GM12865 (cell line): ENCODE measurements at regions not wholly inside any gene's neighbourhood (a gene's known extent, or its start where the extent isn't known, plus 50 kb on each side); places are given as distances from the start of the nearest gene placed in this dataset.

ENCODE experiments used
- DNase-seq: peaks from one replicate; pipeline ENCODE4 v3.0.0; 2010; ENCODE audit warnings: low read depth
- H3K4me3 ChIP-seq: 2 replicates; pipeline ENCODE4 v1.5.1; 2011; ENCODE audit warnings: mild to moderate bottlenecking, low read depth, low read length, control low read depth
- TF ChIP-seq, protein P1 (sequence below): IDR thresholded peaks from 2 replicates; pipeline ENCODE4 v1.5.1; 2011; ENCODE audit warnings: low read length, control low read depth, low read depth, inconsistent platforms; ENCODE audit not compliant: insufficient read depth; ENCODE audit errors: missing control alignments

DNA sequence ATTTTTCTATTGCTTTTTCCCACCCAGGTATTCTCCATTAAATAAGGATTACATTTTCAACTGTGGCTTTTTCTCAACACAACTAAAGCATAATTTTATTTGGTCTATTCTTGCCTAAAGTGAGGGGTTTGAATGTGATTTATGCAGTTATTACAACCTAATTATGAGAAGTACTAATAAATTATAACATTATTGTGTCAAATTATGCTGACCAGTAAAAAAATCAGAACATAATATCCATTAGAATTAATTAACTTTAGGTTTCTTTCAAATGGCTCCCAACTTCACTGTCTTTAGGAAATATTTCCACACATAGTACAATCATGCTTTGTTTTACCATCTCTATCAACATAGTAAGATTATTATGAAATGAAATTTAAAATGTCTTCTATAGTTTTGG, 1293.9 kb downstream of the FSTL5 start:
- no peak for DNase-seq
- no peak overlapping the region for H3K4me3 ChIP-seq
- TF ChIP-seq, protein P1, sequence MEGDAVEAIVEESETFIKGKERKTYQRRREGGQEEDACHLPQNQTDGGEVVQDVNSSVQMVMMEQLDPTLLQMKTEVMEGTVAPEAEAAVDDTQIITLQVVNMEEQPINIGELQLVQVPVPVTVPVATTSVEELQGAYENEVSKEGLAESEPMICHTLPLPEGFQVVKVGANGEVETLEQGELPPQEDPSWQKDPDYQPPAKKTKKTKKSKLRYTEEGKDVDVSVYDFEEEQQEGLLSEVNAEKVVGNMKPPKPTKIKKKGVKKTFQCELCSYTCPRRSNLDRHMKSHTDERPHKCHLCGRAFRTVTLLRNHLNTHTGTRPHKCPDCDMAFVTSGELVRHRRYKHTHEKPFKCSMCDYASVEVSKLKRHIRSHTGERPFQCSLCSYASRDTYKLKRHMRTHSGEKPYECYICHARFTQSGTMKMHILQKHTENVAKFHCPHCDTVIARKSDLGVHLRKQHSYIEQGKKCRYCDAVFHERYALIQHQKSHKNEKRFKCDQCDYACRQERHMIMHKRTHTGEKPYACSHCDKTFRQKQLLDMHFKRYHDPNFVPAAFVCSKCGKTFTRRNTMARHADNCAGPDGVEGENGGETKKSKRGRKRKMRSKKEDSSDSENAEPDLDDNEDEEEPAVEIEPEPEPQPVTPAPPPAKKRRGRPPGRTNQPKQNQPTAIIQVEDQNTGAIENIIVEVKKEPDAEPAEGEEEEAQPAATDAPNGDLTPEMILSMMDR = no peak

DNA sequence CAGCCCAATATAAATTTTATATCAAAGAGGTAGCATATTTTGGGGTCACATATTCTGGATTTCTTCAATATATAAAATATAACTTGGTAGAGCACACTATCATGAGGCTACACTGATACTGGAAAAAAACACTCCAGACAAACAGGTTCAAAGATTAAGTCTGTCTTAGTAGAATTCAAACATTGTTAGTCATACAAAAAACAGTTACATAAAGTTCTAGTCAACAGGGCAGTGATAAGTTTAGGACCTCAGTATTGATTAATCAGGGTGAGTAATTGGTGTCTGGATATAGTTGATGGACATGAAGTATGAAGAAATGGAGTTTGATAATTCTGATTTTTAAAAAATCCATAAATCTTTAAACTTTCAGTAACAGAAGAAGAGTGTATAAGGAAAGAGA, 1291.3 kb downstream of the FSTL5 start:
- H3K4me3 ChIP-seq = no peak overlapping the region
- no peak for DNase-seq
- TF ChIP-seq, protein P1 = no peak

DNA sequence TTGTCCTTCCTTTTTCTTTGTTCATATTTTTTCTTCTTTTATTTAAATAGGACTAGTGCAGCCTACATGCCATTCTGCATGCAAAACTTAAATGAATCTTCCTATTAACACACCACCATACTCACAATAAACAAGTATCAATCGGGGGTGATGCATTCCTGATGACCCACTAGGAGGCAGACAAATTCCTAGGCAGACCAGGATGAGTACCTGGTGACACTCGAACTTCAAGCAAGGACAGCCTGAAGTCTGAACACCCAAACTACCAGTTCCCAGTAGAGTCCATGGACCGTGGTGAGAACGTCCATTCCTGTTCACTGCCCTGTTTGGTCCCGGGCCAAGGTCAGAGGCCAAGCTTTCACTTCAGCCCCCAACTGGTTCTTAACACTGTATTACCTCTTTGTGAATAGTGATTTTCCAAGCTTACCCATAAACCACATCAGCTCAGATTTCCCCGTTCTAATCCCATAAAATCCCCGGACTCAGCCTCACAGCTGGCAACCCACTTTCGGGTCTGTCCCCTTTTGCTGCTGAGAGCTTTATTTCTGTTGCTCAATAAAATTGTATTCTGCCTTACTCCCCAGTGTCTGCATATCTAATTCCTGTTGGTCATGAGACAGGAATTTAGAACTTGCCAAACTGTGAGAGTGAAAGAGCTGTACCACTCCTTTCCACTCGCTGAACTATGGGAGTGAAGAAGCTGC, 1286.6 kb downstream of the FSTL5 start:
- no peak for DNase-seq
- TF ChIP-seq, protein P1 = no peak
- no peak overlapping the region for H3K4me3 ChIP-seq

DNA sequence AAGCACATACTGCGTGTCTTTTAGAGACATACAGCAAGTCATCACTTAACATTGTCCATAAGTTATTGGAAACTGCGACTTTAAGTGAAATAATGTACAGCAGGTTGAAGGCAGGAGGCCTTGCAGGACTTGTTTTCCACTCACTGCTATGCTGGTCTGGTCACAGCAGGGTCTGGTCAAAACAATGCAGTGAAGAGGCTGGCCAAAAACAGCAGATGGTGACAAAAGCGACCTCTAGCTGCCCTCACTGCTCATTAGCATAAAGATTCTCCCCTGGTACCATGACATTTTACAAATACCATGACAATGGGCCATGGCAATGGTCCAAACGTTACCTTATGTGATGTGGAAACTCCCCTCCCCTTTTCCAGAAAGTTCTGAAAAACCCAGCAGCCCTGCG, 1283.6 kb downstream of the FSTL5 start:
- no peak overlapping the region for H3K4me3 ChIP-seq
- DNase-seq = no peak
- TF ChIP-seq, protein P1 = no peak

DNA sequence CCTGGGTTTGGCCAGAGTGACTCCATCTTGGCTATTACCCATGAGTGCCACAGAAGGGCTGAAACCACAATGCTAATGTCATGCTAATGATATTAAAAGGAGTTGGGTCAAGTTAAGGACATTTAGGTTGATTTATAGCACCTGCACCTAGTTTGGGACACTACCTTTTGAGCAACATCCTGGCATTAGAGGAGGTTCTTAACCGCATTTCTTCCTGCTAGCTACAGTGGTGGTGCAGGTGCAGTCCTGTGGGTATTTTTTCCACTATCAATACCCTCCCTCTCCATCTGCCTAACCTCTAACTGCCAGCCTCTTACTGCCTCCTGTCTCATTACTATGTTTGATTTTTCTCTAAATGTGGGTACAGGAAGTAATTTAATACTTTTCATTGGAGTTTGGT, 1276.1 kb downstream of the FSTL5 start:
- TF ChIP-seq, protein P1 = no peak
- no peak for DNase-seq
- H3K4me3 ChIP-seq = no peak overlapping the region

DNA sequence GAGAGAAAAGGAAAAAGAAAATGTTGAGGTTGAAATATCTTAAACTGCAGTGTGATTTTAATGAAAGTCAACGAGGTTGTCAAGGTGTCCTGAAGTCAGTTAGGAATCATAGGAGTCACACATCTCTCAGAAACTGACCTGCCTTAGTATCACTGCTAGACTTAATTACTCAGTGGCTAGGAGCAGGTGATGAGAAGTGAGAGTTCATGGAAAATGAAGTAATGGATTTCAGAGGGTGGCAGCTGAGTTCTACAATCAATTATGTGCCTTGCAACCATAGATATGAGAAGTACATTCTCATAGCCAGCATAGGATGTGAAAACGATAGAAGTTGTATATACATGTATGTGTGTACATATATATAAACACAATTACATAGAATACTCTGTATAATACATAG, 1269.7 kb downstream of the FSTL5 start:
- no peak overlapping the region for H3K4me3 ChIP-seq
- TF ChIP-seq, protein P1 = no peak
- DNase-seq = no peak

DNA sequence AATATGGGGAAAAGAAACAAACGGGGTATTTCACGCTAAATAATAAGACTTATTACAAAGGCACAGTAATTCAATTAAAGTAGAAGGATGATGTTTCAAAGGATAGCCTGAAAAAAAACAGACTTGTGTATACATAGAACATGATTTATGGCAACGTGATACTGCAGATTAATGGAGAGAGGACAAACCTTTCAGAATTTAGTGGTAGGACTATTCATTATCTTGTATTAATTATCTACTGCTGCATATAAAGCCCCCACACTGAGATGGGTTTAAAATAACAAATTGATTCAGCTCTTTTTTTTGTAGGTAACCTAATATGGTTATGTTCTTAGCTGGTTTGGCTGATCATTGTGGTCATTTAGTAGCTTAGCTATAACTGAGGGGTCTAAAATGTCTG, 1269.0 kb downstream of the FSTL5 start:
- no peak for DNase-seq
- H3K4me3 ChIP-seq = no peak overlapping the region
- TF ChIP-seq, protein P1 = no peak
